ENCODE measurements at regions not wholly inside any gene's neighbourhood (a gene's known extent, or its start where the extent isn't known, plus 50 kb on each side); places are given as distances from the start of the nearest gene placed in this dataset.

DNA sequence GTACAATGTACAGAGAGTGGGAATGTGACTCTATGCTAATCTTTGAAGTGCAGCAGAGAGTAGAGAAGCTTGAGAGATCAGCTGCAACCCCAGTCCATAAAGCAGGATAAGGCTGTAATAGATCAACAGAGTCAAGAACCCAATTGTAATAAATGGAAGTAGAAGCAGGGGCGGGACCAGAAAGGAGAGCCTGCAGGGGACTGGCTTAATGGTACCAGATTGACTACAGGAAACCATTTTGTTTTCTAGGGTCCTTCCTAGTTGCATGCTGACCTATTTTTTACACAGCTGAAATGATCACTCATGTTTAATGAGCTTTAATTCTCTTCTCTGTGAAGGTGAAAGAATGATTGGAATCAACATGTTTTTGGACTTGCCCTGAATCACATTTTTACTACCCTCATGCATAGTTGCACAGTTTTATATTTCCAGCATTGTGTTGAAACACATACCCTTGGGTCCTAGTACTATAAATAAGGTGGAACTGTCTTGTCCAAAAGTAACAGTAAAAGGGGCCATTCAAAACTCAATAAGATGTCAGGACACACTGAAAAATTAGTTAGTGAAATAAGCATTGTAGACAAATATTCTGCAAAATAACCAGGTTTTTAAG, 69.8 kb downstream of the GPR88 start:
- no peaks in the 10 kb centered on the region for H4K20me1 ChIP-seq (ENCODE audit: control insufficient read depth, extremely low read depth, insufficient read depth, low read length)
- FAIRE-seq (no peak), DNase-seq (ENCODE audit: low read depth, low spot score) (no peak)
- no peaks in the 10 kb centered on the region for H3K9me1 ChIP-seq (ENCODE audit: control insufficient read depth, extremely low read depth, insufficient read depth, low read length)
- H3K4me2 ChIP-seq (ENCODE audit: control insufficient read depth, extremely low read depth, insufficient read depth, low read depth, low read length), result no peak overlapping the region
- no peaks in the 10 kb centered on the region for H3K4me1 ChIP-seq (ENCODE audit: control insufficient read depth, extremely low read depth, insufficient read depth, low read length)
- H3K27ac ChIP-seq (ENCODE audit: control insufficient read depth, insufficient read depth, low read length), result no peak overlapping the region
- H2AFZ ChIP-seq (ENCODE audit: control insufficient read depth, low read length), result no peak overlapping the region
- no peak overlapping the region for H3K4me3 ChIP-seq (ENCODE audit: control insufficient read depth in 2 of 3, extremely low read depth in 1 of 3, insufficient read depth in 2 of 3, low read depth in 1 of 3, low read length in 3 of 3)
- TF ChIP-seq CTCF (optimal IDR thresholded peaks at IDR 0.05 in 1 of 3, IDR thresholded peaks at IDR 0.05 in 1 of 3, conservative IDR thresholded peaks at IDR 0.05 in 1 of 3; ENCODE audit: extremely low read depth in 1 of 3, insufficient read depth in 2 of 3, low read length in 3 of 3) (no peak), EZH2 (IDR thresholded peaks at IDR 0.05; ENCODE audit: low read length) (no peak)
- H3K36me3 ChIP-seq (ENCODE audit: control insufficient read depth in 2 of 2, extremely low read depth in 1 of 2, insufficient read depth in 2 of 2, low read length in 2 of 2), result no peaks in the 10 kb centered on the region
- dilution Hi-C loops (cut with MboI; ENCODE audit: extremely low pct_ligation_motif_present, low sequenced_read_pairs), result no loop called here
- no peaks in the 10 kb centered on the region for H3K27me3 ChIP-seq (ENCODE audit: control insufficient read depth, extremely low read depth, insufficient read depth, low read length)
- H3K9ac ChIP-seq (ENCODE audit: control insufficient read depth, extremely low read depth, insufficient read depth, low read length), result no peak overlapping the region
- H3K9me3 ChIP-seq (ENCODE audit: control insufficient read depth, low read depth, low read length), result no peaks in the 10 kb centered on the region
- H3K79me2 ChIP-seq (ENCODE audit: control insufficient read depth, insufficient read depth, low read length), result no peaks in the 10 kb centered on the region

DNA sequence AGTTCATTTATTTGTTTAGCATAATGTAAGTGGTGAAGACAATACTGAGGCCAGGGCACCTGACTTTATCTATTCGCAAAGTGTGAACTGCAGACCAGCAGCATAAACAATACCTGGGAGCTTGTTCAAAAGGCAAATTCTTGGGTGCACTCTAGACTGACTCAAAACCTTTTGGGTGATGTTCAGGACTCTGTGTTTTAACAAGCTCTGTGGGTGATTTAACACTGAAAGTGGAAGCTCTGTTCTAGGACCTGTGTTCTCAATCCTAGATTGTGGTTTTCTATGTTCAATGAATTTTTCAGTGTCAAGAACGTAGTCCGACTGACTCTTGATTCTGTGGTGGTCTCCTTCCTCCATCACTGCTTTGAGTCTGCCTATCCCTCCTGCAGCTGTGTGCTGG, 71.9 kb downstream of the GPR88 start:
- dilution Hi-C loops (cut with MboI; ENCODE audit: extremely low pct_ligation_motif_present, low sequenced_read_pairs), result no loop called here
- H3K4me1 ChIP-seq (ENCODE audit: control insufficient read depth, extremely low read depth, insufficient read depth, low read length), result no peaks in the 10 kb centered on the region
- no peak overlapping the region for H3K4me3 ChIP-seq (ENCODE audit: control insufficient read depth in 2 of 3, extremely low read depth in 1 of 3, insufficient read depth in 2 of 3, low read depth in 1 of 3, low read length in 3 of 3)
- no peak overlapping the region for H3K27ac ChIP-seq (ENCODE audit: control insufficient read depth, insufficient read depth, low read length)
- no peaks in the 10 kb centered on the region for H3K9me1 ChIP-seq (ENCODE audit: control insufficient read depth, extremely low read depth, insufficient read depth, low read length)
- H3K9ac ChIP-seq (ENCODE audit: control insufficient read depth, extremely low read depth, insufficient read depth, low read length), result no peak overlapping the region
- no peak overlapping the region for H2AFZ ChIP-seq (ENCODE audit: control insufficient read depth, low read length)
- no peak for DNase-seq (ENCODE audit: low read depth, low spot score)
- H3K36me3 ChIP-seq (ENCODE audit: control insufficient read depth in 2 of 2, extremely low read depth in 1 of 2, insufficient read depth in 2 of 2, low read length in 2 of 2), result no peaks in the 10 kb centered on the region
- no peak overlapping the region for H3K4me2 ChIP-seq (ENCODE audit: control insufficient read depth, extremely low read depth, insufficient read depth, low read depth, low read length)
- no peaks in the 10 kb centered on the region for H4K20me1 ChIP-seq (ENCODE audit: control insufficient read depth, extremely low read depth, insufficient read depth, low read length)
- no peak for TF ChIP-seq EZH2 (IDR thresholded peaks at IDR 0.05; ENCODE audit: low read length)
- TF ChIP-seq CTCF (optimal IDR thresholded peaks at IDR 0.05 in 1 of 3, IDR thresholded peaks at IDR 0.05 in 1 of 3, conservative IDR thresholded peaks at IDR 0.05 in 1 of 3; ENCODE audit: extremely low read depth in 1 of 3, insufficient read depth in 2 of 3, low read length in 3 of 3), result no peak
- no peak for FAIRE-seq
- H3K27me3 ChIP-seq (ENCODE audit: control insufficient read depth, extremely low read depth, insufficient read depth, low read length), result no peaks in the 10 kb centered on the region
- H3K9me3 ChIP-seq (ENCODE audit: control insufficient read depth, low read depth, low read length), result no peaks in the 10 kb centered on the region
- no peaks in the 10 kb centered on the region for H3K79me2 ChIP-seq (ENCODE audit: control insufficient read depth, insufficient read depth, low read length)

Data from keratinocyte (primary cell).